ENCODE measurements at regions not wholly inside any gene's neighbourhood (a gene's known extent, or its start where the extent isn't known, plus 50 kb on each side); places are given as distances from the start of the nearest gene placed in this dataset.

GRCh38 chr6:8889514-8889913 lies 454.2 kb upstream of the SLC35B3 start:
- no peak overlapping the region for H2BK120ac ChIP-seq (ENCODE audit: insufficient read depth, low read length, poor library complexity)
- no peak overlapping the region for H2AFZ ChIP-seq (ENCODE audit: insufficient read depth, low read length, poor library complexity)
- H2BK12ac ChIP-seq (ENCODE audit: low read length): no peak overlapping the region
- no peak overlapping the region for H3K4me3 ChIP-seq (ENCODE audit: low read depth, low read length)
- H3K18ac ChIP-seq (ENCODE audit: low read length): no peak overlapping the region
- no peaks in the 10 kb centered on the region for H3K9me3 ChIP-seq (ENCODE audit: insufficient read depth, low read depth, low read length)
- H3K79me1 ChIP-seq (ENCODE audit: low read length): no peaks in the 10 kb centered on the region
- H4K8ac ChIP-seq (ENCODE audit: low read depth, low read length): no peak overlapping the region
- H3K4ac ChIP-seq (ENCODE audit: low read depth, low read length): no peak overlapping the region
- H3K4me1 ChIP-seq (ENCODE audit: control insufficient read depth in 1 of 2, insufficient read depth in 2 of 2, low read length in 2 of 2): no peaks in the 10 kb centered on the region
- H4K91ac ChIP-seq (ENCODE audit: low read depth, low read length): no peak overlapping the region
- H2AK5ac ChIP-seq (ENCODE audit: low read length): no peak overlapping the region
- H4K12ac ChIP-seq (ENCODE audit: low read depth, low read length): no peak overlapping the region
- no CpG with 5 or more reads among the region's 6 CpGs for WGBS (ENCODE audit: extremely low coverage, insufficient coverage, insufficient read length)
- H3K27ac ChIP-seq (ENCODE audit: low read depth, low read length): no peak overlapping the region
- H3K36me3 ChIP-seq (ENCODE audit: control insufficient read depth in 1 of 2, insufficient read depth in 2 of 2, low read length in 2 of 2): no peaks in the 10 kb centered on the region
- no peaks in the 10 kb centered on the region for H3K79me2 ChIP-seq (ENCODE audit: control insufficient read depth, insufficient read depth, low read length, poor library complexity)
- no peak overlapping the region for H3K23ac ChIP-seq (ENCODE audit: low read length)
- no peaks in the 10 kb centered on the region for H3K27me3 ChIP-seq (ENCODE audit: insufficient read depth, low read length)
- peak; percentile 59 to 87 for DNase-seq
- H2BK5ac ChIP-seq (ENCODE audit: low read depth, low read length, poor library complexity): no peak overlapping the region
- H3K4me2 ChIP-seq (ENCODE audit: low read length): no peak overlapping the region
- H3K9ac ChIP-seq (ENCODE audit: low read length): no peak overlapping the region
- H3K14ac ChIP-seq (ENCODE audit: low read length): no peak overlapping the region

GRCh38 chr6:8888468-8888867 lies 453.1 kb upstream of the SLC35B3 start:
- Histone ChIP-seq H2AK5ac (ENCODE audit: low read length) (no peak overlapping the region), H3K18ac (ENCODE audit: low read length) (no peak overlapping the region), H2AFZ (ENCODE audit: insufficient read depth, low read length, poor library complexity) (no peak overlapping the region), H4K8ac (ENCODE audit: low read depth, low read length) (no peak overlapping the region), H3K27ac (ENCODE audit: low read depth, low read length) (no peak overlapping the region), H2BK5ac (ENCODE audit: low read depth, low read length, poor library complexity) (no peak overlapping the region), H4K12ac (ENCODE audit: low read depth, low read length) (no peak overlapping the region), H3K4ac (ENCODE audit: low read depth, low read length) (no peak overlapping the region), H3K9me3 (ENCODE audit: insufficient read depth, low read depth, low read length) (no peaks in the 10 kb centered on the region), H2BK120ac (ENCODE audit: insufficient read depth, low read length, poor library complexity) (no peak overlapping the region), H3K36me3 (ENCODE audit: control insufficient read depth in 1 of 2, insufficient read depth in 2 of 2, low read length in 2 of 2) (no peaks in the 10 kb centered on the region), H3K4me3 (ENCODE audit: low read depth, low read length) (no peak overlapping the region), H3K27me3 (ENCODE audit: insufficient read depth, low read length) (no peaks in the 10 kb centered on the region), H3K23ac (ENCODE audit: low read length) (no peak overlapping the region), H3K79me1 (ENCODE audit: low read length) (no peaks in the 10 kb centered on the region), H3K79me2 (ENCODE audit: control insufficient read depth, insufficient read depth, low read length, poor library complexity) (no peaks in the 10 kb centered on the region), H2BK12ac (ENCODE audit: low read length) (no peak overlapping the region), H3K4me2 (ENCODE audit: low read length) (no peak overlapping the region), H3K4me1 (ENCODE audit: control insufficient read depth in 1 of 2, insufficient read depth in 2 of 2, low read length in 2 of 2) (no peaks in the 10 kb centered on the region), H3K14ac (ENCODE audit: low read length) (no peak overlapping the region), H3K9ac (ENCODE audit: low read length) (no peak overlapping the region), H4K91ac (ENCODE audit: low read depth, low read length) (no peak overlapping the region)
- DNase-seq: peak in 1 of 2 donors; percentile 59
- no CpG with 5 or more reads among the region's 3 CpGs for WGBS (ENCODE audit: extremely low coverage, insufficient coverage, insufficient read length)

GRCh38 chr6:8881663-8882062 lies 446.3 kb upstream of the SLC35B3 start:
- Histone ChIP-seq H4K91ac (ENCODE audit: low read depth, low read length) (no peak overlapping the region), H3K9me3 (ENCODE audit: insufficient read depth, low read depth, low read length) (no peaks in the 10 kb centered on the region), H2BK120ac (ENCODE audit: insufficient read depth, low read length, poor library complexity) (no peak overlapping the region), H3K14ac (ENCODE audit: low read length) (no peak overlapping the region), H3K27me3 (ENCODE audit: insufficient read depth, low read length) (no peaks in the 10 kb centered on the region), H3K4me1 (ENCODE audit: control insufficient read depth in 1 of 2, insufficient read depth in 2 of 2, low read length in 2 of 2) (no peaks in the 10 kb centered on the region), H3K9ac (ENCODE audit: low read length) (no peak overlapping the region), H3K79me1 (ENCODE audit: low read length) (no peaks in the 10 kb centered on the region), H2AFZ (ENCODE audit: insufficient read depth, low read length, poor library complexity) (no peak overlapping the region), H3K18ac (ENCODE audit: low read length) (no peak overlapping the region), H3K79me2 (ENCODE audit: control insufficient read depth, insufficient read depth, low read length, poor library complexity) (no peaks in the 10 kb centered on the region), H4K12ac (ENCODE audit: low read depth, low read length) (no peak overlapping the region), H3K4me3 (ENCODE audit: low read depth, low read length) (no peak overlapping the region), H4K8ac (ENCODE audit: low read depth, low read length) (no peak overlapping the region), H3K4me2 (ENCODE audit: low read length) (no peak overlapping the region), H3K4ac (ENCODE audit: low read depth, low read length) (no peak overlapping the region), H3K27ac (ENCODE audit: low read depth, low read length) (no peak overlapping the region), H2BK12ac (ENCODE audit: low read length) (no peak overlapping the region), H3K23ac (ENCODE audit: low read length) (no peak overlapping the region), H2AK5ac (ENCODE audit: low read length) (no peak overlapping the region), H3K36me3 (ENCODE audit: control insufficient read depth in 1 of 2, insufficient read depth in 2 of 2, low read length in 2 of 2) (no peaks in the 10 kb centered on the region), H2BK5ac (ENCODE audit: low read depth, low read length, poor library complexity) (no peak overlapping the region)
- no peak for DNase-seq
- no CpG with 5 or more reads among the region's 1 CpG for WGBS (ENCODE audit: extremely low coverage, insufficient coverage, insufficient read length)

GRCh38 chr6:8879334-8879733 lies 444.0 kb upstream of the SLC35B3 start:
- no peak overlapping the region for H2AFZ ChIP-seq (ENCODE audit: insufficient read depth, low read length, poor library complexity)

More at GRCh38 chr6:8879334-8879733, 444.0 kb upstream of the SLC35B3 start:
- Histone ChIP-seq H3K14ac (ENCODE audit: low read length) (no peak overlapping the region), H3K4ac (ENCODE audit: low read depth, low read length) (no peak overlapping the region), H3K27me3 (ENCODE audit: insufficient read depth, low read length) (no peaks in the 10 kb centered on the region), H4K12ac (ENCODE audit: low read depth, low read length) (no peak overlapping the region), H3K23ac (ENCODE audit: low read length) (no peak overlapping the region), H2AK5ac (ENCODE audit: low read length) (no peak overlapping the region), H3K27ac (ENCODE audit: low read depth, low read length) (no peak overlapping the region), H3K4me1 (ENCODE audit: control insufficient read depth in 1 of 2, insufficient read depth in 2 of 2, low read length in 2 of 2) (no peaks in the 10 kb centered on the region), H3K4me2 (ENCODE audit: low read length) (no peak overlapping the region), H2BK120ac (ENCODE audit: insufficient read depth, low read length, poor library complexity) (no peak overlapping the region), H4K91ac (ENCODE audit: low read depth, low read length) (no peak overlapping the region), H3K36me3 (ENCODE audit: control insufficient read depth in 1 of 2, insufficient read depth in 2 of 2, low read length in 2 of 2) (no peaks in the 10 kb centered on the region), H3K4me3 (ENCODE audit: low read depth, low read length) (no peak overlapping the region), H3K9ac (ENCODE audit: low read length) (no peak overlapping the region), H2BK5ac (ENCODE audit: low read depth, low read length, poor library complexity) (no peak overlapping the region), H2BK12ac (ENCODE audit: low read length) (no peak overlapping the region), H3K79me2 (ENCODE audit: control insufficient read depth, insufficient read depth, low read length, poor library complexity) (no peaks in the 10 kb centered on the region), H3K9me3 (ENCODE audit: insufficient read depth, low read depth, low read length) (no peaks in the 10 kb centered on the region), H3K18ac (ENCODE audit: low read length) (no peak overlapping the region), H4K8ac (ENCODE audit: low read depth, low read length) (no peak overlapping the region), H3K79me1 (ENCODE audit: low read length) (no peaks in the 10 kb centered on the region)
- DNase-seq: no peak
- WGBS (ENCODE audit: extremely low coverage, insufficient coverage, insufficient read length): no CpG with 5 or more reads among the region's 1 CpG
